ENCODE measurements at regions not wholly inside any gene's neighbourhood (a gene's known extent, or its start where the extent isn't known, plus 50 kb on each side); places are given as distances from the start of the nearest gene placed in this dataset.

DNA sequence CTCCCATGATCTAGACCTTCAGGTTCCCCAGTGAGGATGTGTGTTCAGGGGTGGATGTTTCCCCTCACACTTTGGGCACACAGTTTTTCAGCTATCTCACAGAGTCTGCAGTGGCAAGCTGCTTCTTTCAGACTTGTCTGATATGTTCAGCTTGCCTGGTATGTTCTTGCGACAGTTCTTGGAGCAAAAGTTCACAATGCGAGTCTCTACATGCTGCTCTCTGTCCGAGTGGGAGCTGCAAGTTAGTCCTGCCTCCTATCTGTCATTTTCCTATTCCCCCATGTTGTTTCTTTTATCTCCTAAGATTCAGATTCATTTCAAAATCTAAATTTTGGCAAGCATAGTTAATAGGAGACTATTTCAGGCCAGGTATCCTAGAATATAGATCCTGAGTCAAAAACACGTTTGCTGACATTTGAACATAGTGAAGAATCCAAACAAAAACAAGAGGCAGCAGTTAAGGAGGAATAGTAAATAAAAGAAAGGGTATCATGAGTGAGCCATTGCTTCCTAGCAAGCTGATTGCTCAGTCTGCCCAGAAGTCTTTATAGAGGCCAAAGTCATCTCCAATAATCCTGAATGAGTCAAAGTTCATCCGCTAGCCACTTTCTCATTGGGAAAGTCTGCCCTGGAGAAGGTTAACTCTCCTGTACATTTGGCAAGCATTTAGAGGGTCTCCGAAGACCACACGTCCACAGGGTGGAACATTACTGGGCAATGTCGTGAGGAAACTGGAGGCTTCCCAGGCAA lies 140.2 kb upstream of the MOCS1 start:
- DNase-seq (ENCODE audit: low read depth) = no peak

GRCh38 chr6:40066372-40066771 lies 132.1 kb upstream of the MOCS1 start:
- no peak for DNase-seq (ENCODE audit: low read depth)

- no peak for DNase-seq (ENCODE audit: low read depth)
Observed at GRCh38 chr6:40056865-40057264, 122.6 kb upstream of the MOCS1 start.

GRCh38 chr6:40054602-40055001 lies 120.3 kb upstream of the MOCS1 start:
- no peak for DNase-seq (ENCODE audit: low read depth)

GRCh38 chr6:40054186-40054585 lies 119.9 kb upstream of the MOCS1 start:
- no peak for DNase-seq (ENCODE audit: low read depth)

- DNase-seq (ENCODE audit: low read depth) = no peak
Observed at GRCh38 chr6:40049128-40049527, 114.9 kb upstream of the MOCS1 start.

GRCh38 chr6:40044196-40044595 lies 109.9 kb upstream of the MOCS1 start:
- DNase-seq (ENCODE audit: low read depth) = no peak

DNA sequence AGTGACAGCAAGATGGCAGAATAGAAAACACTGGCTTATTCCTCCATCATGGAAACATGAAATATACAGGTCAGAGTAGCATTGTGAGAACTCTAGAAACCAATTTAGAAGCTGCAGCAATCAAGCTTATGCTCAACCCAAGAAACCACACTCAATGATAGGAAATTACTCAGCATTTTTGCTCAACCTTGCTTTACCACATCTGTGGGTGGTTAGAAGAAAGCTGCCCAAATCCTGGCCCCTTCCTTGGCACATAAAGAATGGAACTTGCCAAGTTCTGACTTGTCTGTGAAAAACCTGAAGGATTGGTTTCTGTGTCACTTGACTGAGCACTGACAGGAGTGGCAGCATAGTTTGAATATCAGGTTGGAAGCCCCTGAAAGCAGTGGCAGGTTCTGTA lies 108.0 kb upstream of the MOCS1 start:
- no peak for DNase-seq (ENCODE audit: low read depth)

- no peak for DNase-seq (ENCODE audit: low read depth)
Observed at GRCh38 chr6:40039042-40039441, 104.8 kb upstream of the MOCS1 start.

- no peak for DNase-seq (ENCODE audit: low read depth)
Observed at GRCh38 chr6:40038626-40039025, 104.4 kb upstream of the MOCS1 start.

DNA sequence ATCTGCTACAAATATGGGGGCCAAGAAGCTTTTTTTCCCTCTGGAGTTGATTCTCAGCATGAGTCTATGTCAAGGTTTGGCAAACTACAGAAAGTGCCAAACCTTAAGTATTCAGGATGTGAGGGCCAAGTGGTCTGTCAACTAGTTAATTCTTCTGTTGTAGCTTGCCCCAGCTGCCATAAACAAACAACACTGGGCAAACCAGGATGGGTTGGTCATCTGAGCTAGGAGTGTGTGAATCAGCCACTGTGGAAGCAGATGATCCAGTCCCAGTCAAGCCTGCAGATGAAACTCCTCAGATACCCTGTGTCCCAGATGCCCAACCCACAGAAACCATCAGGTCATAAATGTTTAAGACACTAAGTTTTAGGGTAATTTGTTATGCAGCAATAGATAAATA lies 103.0 kb upstream of the MOCS1 start:
- no peak for DNase-seq (ENCODE audit: low read depth)

GRCh38 chr6:40036186-40036585 lies 101.9 kb upstream of the MOCS1 start:
- DNase-seq (ENCODE audit: low read depth) = no peak

GRCh38 chr6:40028449-40028848 lies 94.2 kb upstream of the MOCS1 start:
- no peak for DNase-seq (ENCODE audit: low read depth)

GRCh38 chr6:40022867-40023266 lies 88.6 kb upstream of the MOCS1 start:
- DNase-seq (ENCODE audit: low read depth) = no peak

DNA sequence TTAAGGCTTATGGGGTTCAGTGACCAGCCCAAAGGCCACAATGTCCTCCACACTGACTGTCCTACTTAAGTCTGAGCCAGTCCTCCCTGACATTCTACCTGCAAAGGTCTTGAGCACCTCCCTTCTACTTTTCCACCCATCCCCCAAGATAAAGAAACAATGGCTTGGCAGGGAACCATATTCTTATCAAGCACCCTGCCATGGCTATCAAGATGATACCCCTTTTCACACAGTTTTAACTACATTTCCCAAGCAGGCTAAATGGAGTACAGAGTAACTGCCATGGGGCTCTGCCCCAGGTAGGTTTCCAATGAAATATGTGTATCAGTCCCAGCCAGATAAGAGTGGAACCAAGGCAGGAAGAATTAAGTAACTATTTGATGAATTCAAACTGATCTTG lies 85.9 kb upstream of the MOCS1 start:
- DNase-seq (ENCODE audit: low read depth) = no peak

- no peak for DNase-seq (ENCODE audit: low read depth)
Observed at GRCh38 chr6:40015530-40015929, 81.3 kb upstream of the MOCS1 start.

- DNase-seq (ENCODE audit: low read depth) = no peak
Observed at GRCh38 chr6:40011844-40012243, 77.6 kb upstream of the MOCS1 start.

- DNase-seq (ENCODE audit: low read depth) = no peak
Observed at GRCh38 chr6:40000964-40001515, 66.8 kb upstream of the MOCS1 start.

- no peak for DNase-seq (ENCODE audit: low read depth)
Observed at GRCh38 chr6:39999006-39999867, 65.0 kb upstream of the MOCS1 start.

DNA sequence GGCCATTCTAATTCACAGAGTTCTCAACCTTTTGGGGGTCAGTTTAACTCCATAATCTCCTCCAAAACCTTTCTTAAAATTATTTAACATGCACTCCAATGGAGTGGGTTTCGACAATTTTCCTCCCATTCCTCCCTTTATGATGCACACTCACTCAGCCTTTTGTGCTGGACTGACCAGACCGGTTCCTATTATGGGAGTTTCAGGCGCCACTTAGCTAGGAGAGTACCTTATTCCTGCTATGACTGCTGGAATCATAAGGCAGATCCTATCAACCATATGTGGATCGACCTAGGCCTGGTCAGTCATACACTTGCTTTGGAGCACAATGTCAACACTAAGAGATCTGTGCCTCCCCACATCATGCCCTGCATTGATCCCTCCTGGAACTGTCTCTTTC lies 63.9 kb upstream of the MOCS1 start:
- no peak for DNase-seq (ENCODE audit: low read depth)

DNA sequence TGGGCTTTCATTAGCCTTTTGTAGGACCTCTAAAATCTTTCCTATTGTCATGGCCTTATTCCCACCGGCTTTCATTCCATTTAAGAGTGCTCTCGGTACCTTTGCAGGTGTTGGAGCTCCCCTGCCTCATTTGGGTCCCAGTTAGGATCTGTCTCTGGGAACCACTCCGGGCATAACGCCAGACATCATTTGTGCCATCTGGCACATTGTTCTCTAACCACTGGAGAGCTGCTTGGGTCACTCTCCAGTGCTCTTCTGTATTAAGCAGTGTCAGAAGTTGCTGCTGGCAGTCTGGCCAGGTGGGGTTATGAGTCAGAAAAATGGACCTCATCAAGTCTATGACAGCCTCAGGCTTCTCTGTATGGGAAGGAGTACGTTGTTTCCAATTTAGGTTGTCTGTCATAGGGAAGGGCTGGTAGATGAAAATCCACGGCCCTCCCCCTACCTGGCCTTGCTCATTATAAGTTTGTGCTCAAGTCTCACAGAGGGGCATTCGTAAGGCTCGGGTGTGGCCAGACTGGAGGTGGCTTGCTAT lies 62.9 kb upstream of the MOCS1 start:
- DNase-seq (ENCODE audit: low read depth) = no peak

GRCh38 chr6:39995633-39996032 lies 61.4 kb upstream of the MOCS1 start:
- DNase-seq (ENCODE audit: low read depth) = no peak
